SK-N-SH (cell line): ENCODE measurements at regions not wholly inside any gene's neighbourhood (a gene's known extent, or its start where the extent isn't known, plus 50 kb on each side); places are given as distances from the start of the nearest gene placed in this dataset.

Source experiments
- EZH2phosphoT487 ChIP-seq: fragments of 200-600 bp; sonication (generic); IDR thresholded peaks from 2 replicates; pipeline ENCODE4 v1.6.1; 2017; ENCODE audit warnings: low read depth, mixed run types, mild to moderate bottlenecking, antibody characterized with exemption, moderate library complexity, borderline replicate concordance
- GABPA ChIP-seq: IDR thresholded peaks from 2 replicates; pipeline ENCODE4 v1.4.0; 2012; ENCODE audit warnings: low read depth, mild to moderate bottlenecking
- SIN3A ChIP-seq: IDR thresholded peaks from 2 replicates; pipeline ENCODE4 v1.6.1; 2012; ENCODE audit warnings: low read depth, mild to moderate bottlenecking, low read length, moderate library complexity, borderline replicate concordance
- TF ChIP-seq, protein P1 (sequence below): fragments of 200-600 bp; sonication (generic); IDR thresholded peaks from 2 replicates; pipeline ENCODE4 v1.6.1; 2017; ENCODE audit warnings: antibody characterized with exemption, mild to moderate bottlenecking, moderate library complexity

DNA sequence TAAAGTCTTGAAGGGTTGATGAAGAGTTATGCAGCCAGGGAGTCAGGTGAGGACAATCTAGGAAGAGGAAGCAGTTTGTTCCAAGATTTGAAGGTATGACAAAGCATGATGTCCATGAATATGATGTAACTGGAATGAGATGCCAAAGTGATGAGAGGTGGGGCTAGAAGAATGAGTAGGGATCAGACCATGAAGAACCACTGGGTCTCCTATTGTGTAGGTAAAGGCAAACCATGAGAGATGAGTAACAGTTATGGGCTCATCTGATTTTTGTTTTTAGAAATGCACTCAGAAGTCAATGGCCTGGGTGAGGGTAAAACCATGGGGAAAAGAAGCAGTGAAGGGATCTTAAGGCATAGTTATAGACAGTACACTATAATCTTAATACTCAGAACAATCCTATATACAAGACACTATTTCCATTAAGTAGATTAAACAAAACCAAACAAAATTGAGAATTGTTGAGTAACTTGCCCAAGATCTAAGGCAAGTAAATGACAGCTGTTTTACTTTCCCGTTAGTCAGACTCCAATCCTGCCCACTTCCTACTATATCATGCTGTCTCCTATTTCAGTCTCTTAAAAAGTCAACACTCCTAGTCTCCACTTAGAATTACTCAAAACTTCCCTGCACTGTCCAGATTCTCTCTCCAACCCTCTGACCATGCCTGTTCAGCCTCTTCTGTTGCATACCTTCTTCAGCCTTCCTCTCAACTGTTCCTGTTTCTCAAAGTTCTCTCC is 393.8 kb upstream of the MEF2C start:
- TF ChIP-seq, protein P1, sequence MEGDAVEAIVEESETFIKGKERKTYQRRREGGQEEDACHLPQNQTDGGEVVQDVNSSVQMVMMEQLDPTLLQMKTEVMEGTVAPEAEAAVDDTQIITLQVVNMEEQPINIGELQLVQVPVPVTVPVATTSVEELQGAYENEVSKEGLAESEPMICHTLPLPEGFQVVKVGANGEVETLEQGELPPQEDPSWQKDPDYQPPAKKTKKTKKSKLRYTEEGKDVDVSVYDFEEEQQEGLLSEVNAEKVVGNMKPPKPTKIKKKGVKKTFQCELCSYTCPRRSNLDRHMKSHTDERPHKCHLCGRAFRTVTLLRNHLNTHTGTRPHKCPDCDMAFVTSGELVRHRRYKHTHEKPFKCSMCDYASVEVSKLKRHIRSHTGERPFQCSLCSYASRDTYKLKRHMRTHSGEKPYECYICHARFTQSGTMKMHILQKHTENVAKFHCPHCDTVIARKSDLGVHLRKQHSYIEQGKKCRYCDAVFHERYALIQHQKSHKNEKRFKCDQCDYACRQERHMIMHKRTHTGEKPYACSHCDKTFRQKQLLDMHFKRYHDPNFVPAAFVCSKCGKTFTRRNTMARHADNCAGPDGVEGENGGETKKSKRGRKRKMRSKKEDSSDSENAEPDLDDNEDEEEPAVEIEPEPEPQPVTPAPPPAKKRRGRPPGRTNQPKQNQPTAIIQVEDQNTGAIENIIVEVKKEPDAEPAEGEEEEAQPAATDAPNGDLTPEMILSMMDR, result no peak
- TF ChIP-seq GABPA (no peak), SIN3A (no peak), EZH2phosphoT487 (no peak)
